ENCODE measurements at regions not wholly inside any gene's neighbourhood (a gene's known extent, or its start where the extent isn't known, plus 50 kb on each side); places are given as distances from the start of the nearest gene placed in this dataset.

- in situ Hi-C loops (cut with MboI; ENCODE audit: low sequenced_read_pairs) = no loop called here
- H3K4me3 ChIP-seq = no peak overlapping the region
- H3K27me3 ChIP-seq (ENCODE audit: low read depth) = no peaks in the 10 kb centered on the region
- no peaks in the 10 kb centered on the region for H3K4me1 ChIP-seq
- peaks cover 5% of the 10 kb centered on the region; the same call in 1 of the 2 replicates for H3K9me3 ChIP-seq
- no peak for DNase-seq (ENCODE audit: low spot score in 2 of 2)
- H3K36me3 ChIP-seq (replicated peaks) = no peaks in the 10 kb centered on the region
These were observed 521.7 kb upstream of the FZD8 start for GRCh38 chr10:36163827-36164226.

GRCh38 chr10:36157486-36157885 lies 515.4 kb upstream of the FZD8 start:
- in situ Hi-C loops (cut with MboI; ENCODE audit: low sequenced_read_pairs) = no loop called here

GRCh38 chr10:36148207-36148606 lies 506.1 kb upstream of the FZD8 start:
- no peak overlapping the region for H3K4me3 ChIP-seq
- DNase-seq (ENCODE audit: low spot score in 2 of 2) = no peak
- no peaks in the 10 kb centered on the region for H3K4me1 ChIP-seq
- in situ Hi-C loops (cut with MboI; ENCODE audit: low sequenced_read_pairs) = no loop called here
- no peaks in the 10 kb centered on the region for H3K27me3 ChIP-seq (ENCODE audit: low read depth)
- H3K9me3 ChIP-seq = no peaks in the 10 kb centered on the region
- no peaks in the 10 kb centered on the region for H3K36me3 ChIP-seq (replicated peaks)

More at GRCh38 chr10:36157486-36157885, 515.4 kb upstream of the FZD8 start:
- peaks cover 5% of the 10 kb centered on the region; the same call in 1 of the 2 replicates for H3K9me3 ChIP-seq
- no peak overlapping the region for H3K4me3 ChIP-seq
- no peaks in the 10 kb centered on the region for H3K27me3 ChIP-seq (ENCODE audit: low read depth)
- H3K36me3 ChIP-seq (replicated peaks) = no peaks in the 10 kb centered on the region
- DNase-seq (ENCODE audit: low spot score in 2 of 2) = no peak
- H3K4me1 ChIP-seq = no peaks in the 10 kb centered on the region

- H3K9me3 ChIP-seq = no peaks in the 10 kb centered on the region
- H3K4me3 ChIP-seq = no peak overlapping the region
- in situ Hi-C loops (cut with MboI; ENCODE audit: low sequenced_read_pairs) = no loop called here
- no peaks in the 10 kb centered on the region for H3K27me3 ChIP-seq (ENCODE audit: low read depth)
- DNase-seq (ENCODE audit: low spot score in 2 of 2) = no peak
- no peaks in the 10 kb centered on the region for H3K4me1 ChIP-seq
- no peaks in the 10 kb centered on the region for H3K36me3 ChIP-seq (replicated peaks)
These were observed 505.4 kb upstream of the FZD8 start for GRCh38 chr10:36147529-36147928.

GRCh38 chr10:36141856-36142560 lies 499.9 kb upstream of the FZD8 start:
- Histone ChIP-seq H3K4me1 (no peaks in the 10 kb centered on the region), H3K4me3 (no peak overlapping the region), H3K27me3 (ENCODE audit: low read depth) (no peaks in the 10 kb centered on the region), H3K9me3 (no peaks in the 10 kb centered on the region), H3K36me3 (replicated peaks) (no peaks in the 10 kb centered on the region)
- no peak for DNase-seq (ENCODE audit: low spot score in 2 of 2)
- in situ Hi-C loops (cut with MboI; ENCODE audit: low sequenced_read_pairs) = no loop called here

- no peak for DNase-seq (ENCODE audit: low spot score in 2 of 2)
- no peaks in the 10 kb centered on the region for H3K4me1 ChIP-seq
- H3K36me3 ChIP-seq (replicated peaks) = no peaks in the 10 kb centered on the region
- no peaks in the 10 kb centered on the region for H3K9me3 ChIP-seq
- no peaks in the 10 kb centered on the region for H3K27me3 ChIP-seq (ENCODE audit: low read depth)
- no peak overlapping the region for H3K4me3 ChIP-seq
- in situ Hi-C loops (cut with MboI; ENCODE audit: low sequenced_read_pairs) = no loop called here
These were observed 487.0 kb upstream of the FZD8 start for GRCh38 chr10:36129051-36129450.

GRCh38 chr10:36126076-36126475 lies 484.0 kb upstream of the FZD8 start:
- DNase-seq (ENCODE audit: low spot score in 2 of 2) = no peak
- in situ Hi-C loops (cut with MboI; ENCODE audit: low sequenced_read_pairs) = no loop called here
- Histone ChIP-seq H3K27me3 (ENCODE audit: low read depth) (no peaks in the 10 kb centered on the region), H3K4me3 (no peak overlapping the region), H3K4me1 (no peaks in the 10 kb centered on the region), H3K36me3 (replicated peaks) (no peaks in the 10 kb centered on the region), H3K9me3 (no peaks in the 10 kb centered on the region)

- H3K36me3 ChIP-seq (replicated peaks) = no peaks in the 10 kb centered on the region
- H3K4me1 ChIP-seq = no peaks in the 10 kb centered on the region
- no peak for DNase-seq (ENCODE audit: low spot score in 2 of 2)
- in situ Hi-C loops (cut with MboI; ENCODE audit: low sequenced_read_pairs) = no loop called here
- H3K27me3 ChIP-seq (ENCODE audit: low read depth) = no peaks in the 10 kb centered on the region
- H3K4me3 ChIP-seq = no peak overlapping the region
- H3K9me3 ChIP-seq = no peaks in the 10 kb centered on the region
These were observed 477.4 kb upstream of the FZD8 start for GRCh38 chr10:36119455-36119854.

GRCh38 chr10:36118314-36118713 lies 476.2 kb upstream of the FZD8 start:
- DNase-seq (ENCODE audit: low spot score in 2 of 2) = no peak
- H3K4me1 ChIP-seq = no peaks in the 10 kb centered on the region
- no peak overlapping the region for H3K4me3 ChIP-seq
- H3K27me3 ChIP-seq (ENCODE audit: low read depth) = no peaks in the 10 kb centered on the region
- no peaks in the 10 kb centered on the region for H3K36me3 ChIP-seq (replicated peaks)
- no peaks in the 10 kb centered on the region for H3K9me3 ChIP-seq
- in situ Hi-C loops (cut with MboI; ENCODE audit: low sequenced_read_pairs) = no loop called here

GRCh38 chr10:36117890-36118289 lies 475.8 kb upstream of the FZD8 start:
- Histone ChIP-seq H3K27me3 (ENCODE audit: low read depth) (no peaks in the 10 kb centered on the region), H3K4me1 (no peaks in the 10 kb centered on the region), H3K9me3 (no peaks in the 10 kb centered on the region), H3K4me3 (no peak overlapping the region), H3K36me3 (replicated peaks) (no peaks in the 10 kb centered on the region)
- in situ Hi-C loops (cut with MboI; ENCODE audit: low sequenced_read_pairs) = no loop called here
- DNase-seq (ENCODE audit: low spot score in 2 of 2) = no peak

GRCh38 chr10:36117231-36117630 lies 475.1 kb upstream of the FZD8 start:
- no peak overlapping the region for H3K4me3 ChIP-seq
- in situ Hi-C loops (cut with MboI; ENCODE audit: low sequenced_read_pairs) = no loop called here
- no peaks in the 10 kb centered on the region for H3K36me3 ChIP-seq (replicated peaks)
- H3K4me1 ChIP-seq = no peaks in the 10 kb centered on the region
- no peak for DNase-seq (ENCODE audit: low spot score in 2 of 2)
- no peaks in the 10 kb centered on the region for H3K9me3 ChIP-seq
- H3K27me3 ChIP-seq (ENCODE audit: low read depth) = no peaks in the 10 kb centered on the region

- no peak for DNase-seq (ENCODE audit: low spot score in 2 of 2)
- H3K4me1 ChIP-seq = no peaks in the 10 kb centered on the region
- in situ Hi-C loops (cut with MboI; ENCODE audit: low sequenced_read_pairs) = no loop called here
These were observed 474.6 kb upstream of the FZD8 start for GRCh38 chr10:36116731-36117130.

GRCh38 chr10:36116040-36116439 lies 473.9 kb upstream of the FZD8 start:
- Histone ChIP-seq H3K4me1 (no peaks in the 10 kb centered on the region), H3K9me3 (no peaks in the 10 kb centered on the region), H3K27me3 (ENCODE audit: low read depth) (no peaks in the 10 kb centered on the region), H3K4me3 (no peak overlapping the region), H3K36me3 (replicated peaks) (no peaks in the 10 kb centered on the region)
- DNase-seq (ENCODE audit: low spot score in 2 of 2) = no peak
- in situ Hi-C loops (cut with MboI; ENCODE audit: low sequenced_read_pairs) = no loop called here

More at GRCh38 chr10:36116731-36117130, 474.6 kb upstream of the FZD8 start:
- Histone ChIP-seq H3K9me3 (no peaks in the 10 kb centered on the region), H3K27me3 (ENCODE audit: low read depth) (no peaks in the 10 kb centered on the region), H3K4me3 (no peak overlapping the region), H3K36me3 (replicated peaks) (no peaks in the 10 kb centered on the region)

- H3K9me3 ChIP-seq = no peaks in the 10 kb centered on the region
- H3K36me3 ChIP-seq (replicated peaks) = no peaks in the 10 kb centered on the region
- no peaks in the 10 kb centered on the region for H3K4me1 ChIP-seq
- in situ Hi-C loops (cut with MboI; ENCODE audit: low sequenced_read_pairs) = no loop called here
- no peak for DNase-seq (ENCODE audit: low spot score in 2 of 2)
- no peak overlapping the region for H3K4me3 ChIP-seq
- H3K27me3 ChIP-seq (ENCODE audit: low read depth) = no peaks in the 10 kb centered on the region
These were observed 473.3 kb upstream of the FZD8 start for GRCh38 chr10:36115364-36115763.

GRCh38 chr10:36114913-36115312 lies 472.8 kb upstream of the FZD8 start:
- Histone ChIP-seq H3K36me3 (replicated peaks) (no peaks in the 10 kb centered on the region), H3K9me3 (no peaks in the 10 kb centered on the region), H3K4me3 (no peak overlapping the region), H3K4me1 (no peaks in the 10 kb centered on the region), H3K27me3 (ENCODE audit: low read depth) (no peaks in the 10 kb centered on the region)
- no peak for DNase-seq (ENCODE audit: low spot score in 2 of 2)
- in situ Hi-C loops (cut with MboI; ENCODE audit: low sequenced_read_pairs) = no loop called here

All from HAP-1 (cell line).